Uterus (tissue), 3 donors: ENCODE measurements at regions not wholly inside any gene's neighbourhood (a gene's known extent, or its start where the extent isn't known, plus 50 kb on each side); places are given as distances from the start of the nearest gene placed in this dataset.

Experiments
- DNase-seq, 2 donors: peaks; one replicate each; pipeline ENCODE4 v3.0.0-alpha.2; 2019 to 2020
- H3K27ac ChIP-seq, 2 donors: fragments of 200-600 bp; sonication (generic); 1 replicate in 1 of 2; 2 replicates in 1 of 2; pipeline ENCODE4 v1.5.1; 2016 to 2018
- H3K27me3 ChIP-seq, 2 donors: fragments of 200-600 bp; sonication (generic); one replicate each; pipeline ENCODE4 v1.5.1; 2018 to 2019; ENCODE audit warnings: control low read depth in 1 of 2
- H3K36me3 ChIP-seq, 2 donors: fragments of 200-600 bp; sonication (generic); one replicate each; pipeline ENCODE4 v1.5.1; 2019; ENCODE audit warnings: control low read depth in 1 of 2
- H3K4me1 ChIP-seq, 2 donors: fragments of 200-600 bp; sonication (generic); one replicate each; pipeline ENCODE4 v1.5.1; 2018 to 2019; ENCODE audit warnings: control low read depth in 1 of 2
- H3K4me3 ChIP-seq, 2 donors: fragments of 200-600 bp; sonication (generic); 1 replicate in 1 of 2; 2 replicates in 1 of 2; pipeline ENCODE4 v1.5.1; 2018 to 2019; ENCODE audit warnings: mild to moderate bottlenecking in 1 of 2
- H3K9me3 ChIP-seq, 2 donors: fragments of 200-600 bp; sonication (generic); one replicate each; pipeline ENCODE4 v1.5.1; 2019; ENCODE audit warnings: control low read depth in 1 of 2
- POLR2A ChIP-seq, 2 donors: fragments of 450-650 bp; IDR thresholded peaks; one replicate each; pipeline ENCODE4 v1.6.1; 2016; ENCODE audit warnings: antibody characterized with exemption in 2 of 2, mild to moderate bottlenecking in 1 of 2, moderate library complexity in 1 of 2
- intact Hi-C: fragments of 100-400 bp; cut with DNase I; formaldehyde crosslinking; loops from one replicate; pipeline ENCODE4 v1.15.1; 2023; ENCODE audit warnings: low total_unique reads
- TF ChIP-seq, protein P1 (sequence below), 4 experiments: fragments of 200-600 bp in 2 of 4; fragments of 450-650 bp in 2 of 4; sonication (generic) in 2 of 4; IDR thresholded peaks; one replicate each; pipeline ENCODE4 v1.5.1; 2016 to 2019; ENCODE audit warnings: antibody characterized with exemption in 4 of 4, mild to moderate bottlenecking in 2 of 4, moderate library complexity in 1 of 4
- donor health status: DM: yes; HTN: yes; CAD: no.

DNA sequence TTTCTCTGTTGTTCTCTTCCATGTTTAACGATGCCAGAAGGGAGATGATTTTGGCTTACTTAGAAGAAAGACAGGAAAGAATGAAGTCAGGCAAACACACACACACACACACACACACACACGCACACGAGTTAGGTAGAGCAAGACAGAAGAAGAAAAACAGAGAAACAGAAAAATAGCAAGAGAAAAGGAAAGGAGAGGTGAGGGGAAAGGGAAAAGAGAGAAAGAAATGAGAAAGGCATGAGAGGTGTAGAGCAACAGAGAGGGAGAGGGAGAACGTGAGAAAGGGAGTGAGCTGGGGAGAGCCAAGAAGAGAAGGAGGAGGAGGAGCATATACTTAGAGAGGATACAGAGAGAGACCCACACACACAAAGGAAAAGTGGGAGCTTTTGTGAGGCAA lies 385.3 kb downstream of the DOK5 start:
- Histone ChIP-seq H3K27ac (no peak overlapping the region), H3K4me1 (no peaks in the 10 kb centered on the region), H3K36me3 (no peaks in the 10 kb centered on the region), H3K4me3 (no peak overlapping the region), H3K27me3 (no peaks in the 10 kb centered on the region), H3K9me3 (no peaks in the 10 kb centered on the region)
- TF ChIP-seq, protein P1, sequence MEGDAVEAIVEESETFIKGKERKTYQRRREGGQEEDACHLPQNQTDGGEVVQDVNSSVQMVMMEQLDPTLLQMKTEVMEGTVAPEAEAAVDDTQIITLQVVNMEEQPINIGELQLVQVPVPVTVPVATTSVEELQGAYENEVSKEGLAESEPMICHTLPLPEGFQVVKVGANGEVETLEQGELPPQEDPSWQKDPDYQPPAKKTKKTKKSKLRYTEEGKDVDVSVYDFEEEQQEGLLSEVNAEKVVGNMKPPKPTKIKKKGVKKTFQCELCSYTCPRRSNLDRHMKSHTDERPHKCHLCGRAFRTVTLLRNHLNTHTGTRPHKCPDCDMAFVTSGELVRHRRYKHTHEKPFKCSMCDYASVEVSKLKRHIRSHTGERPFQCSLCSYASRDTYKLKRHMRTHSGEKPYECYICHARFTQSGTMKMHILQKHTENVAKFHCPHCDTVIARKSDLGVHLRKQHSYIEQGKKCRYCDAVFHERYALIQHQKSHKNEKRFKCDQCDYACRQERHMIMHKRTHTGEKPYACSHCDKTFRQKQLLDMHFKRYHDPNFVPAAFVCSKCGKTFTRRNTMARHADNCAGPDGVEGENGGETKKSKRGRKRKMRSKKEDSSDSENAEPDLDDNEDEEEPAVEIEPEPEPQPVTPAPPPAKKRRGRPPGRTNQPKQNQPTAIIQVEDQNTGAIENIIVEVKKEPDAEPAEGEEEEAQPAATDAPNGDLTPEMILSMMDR (IDR thresholded peaks at IDR 0.05) = no peak
- TF ChIP-seq POLR2A (IDR thresholded peaks at IDR 0.05) = no peak
- DNase-seq = no peak
- intact Hi-C loops = no loop called here

DNA sequence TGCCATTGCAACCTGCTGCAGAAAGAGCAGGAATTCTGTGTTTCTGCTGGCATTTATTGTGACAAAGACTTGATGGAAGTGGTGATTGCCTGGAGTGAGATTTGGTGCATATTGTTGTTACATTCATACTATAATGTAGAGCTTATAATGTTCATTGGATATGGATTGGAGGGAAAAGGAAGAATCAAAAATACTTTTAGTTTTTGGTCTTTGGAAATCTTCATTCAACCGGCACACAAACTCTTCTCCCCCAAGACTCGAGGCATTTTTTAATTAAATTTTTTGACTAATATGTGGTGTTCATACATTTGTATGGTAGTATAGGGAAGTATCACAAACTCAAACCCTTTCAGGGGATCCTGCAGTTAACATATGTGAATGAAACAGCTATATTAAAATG lies 380.8 kb downstream of the DOK5 start:
- Histone ChIP-seq H3K27ac (no peak overlapping the region), H3K27me3 (no peaks in the 10 kb centered on the region), H3K9me3 (no peaks in the 10 kb centered on the region), H3K4me3 (no peak overlapping the region), H3K36me3 (no peaks in the 10 kb centered on the region), H3K4me1 (no peaks in the 10 kb centered on the region)
- TF ChIP-seq, protein P1 (IDR thresholded peaks at IDR 0.05) = no peak
- no peak for TF ChIP-seq POLR2A (IDR thresholded peaks at IDR 0.05)
- DNase-seq = no peak
- intact Hi-C loops = no loop called here

DNA sequence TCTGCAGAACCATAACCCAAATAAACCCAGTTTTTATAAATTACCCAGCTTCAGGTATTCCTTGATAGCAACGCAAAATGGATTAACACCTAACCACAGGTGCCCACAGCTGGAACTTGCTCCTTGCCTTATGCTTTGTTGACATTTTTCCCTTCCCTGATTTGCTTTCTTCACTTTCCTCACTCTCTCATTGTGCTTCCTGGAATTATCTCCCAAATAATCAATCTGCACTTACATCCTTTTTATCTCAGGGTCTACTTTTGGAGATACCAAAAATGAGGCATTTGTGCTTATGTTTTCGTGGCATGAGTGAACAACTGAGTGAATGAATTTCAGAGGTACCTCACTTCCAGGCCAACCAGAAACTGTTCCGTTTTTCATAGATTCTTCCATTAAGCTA lies 374.3 kb downstream of the DOK5 start:
- no peak for TF ChIP-seq POLR2A (IDR thresholded peaks at IDR 0.05)
- TF ChIP-seq, protein P1 (IDR thresholded peaks at IDR 0.05) = no peak
- H3K9me3 ChIP-seq = no peaks in the 10 kb centered on the region
- no peak overlapping the region for H3K27ac ChIP-seq
- no peak overlapping the region for H3K4me3 ChIP-seq
- H3K4me1 ChIP-seq = no peaks in the 10 kb centered on the region
- intact Hi-C loops = no loop called here
- no peaks in the 10 kb centered on the region for H3K27me3 ChIP-seq
- no peaks in the 10 kb centered on the region for H3K36me3 ChIP-seq
- DNase-seq = no peak

DNA sequence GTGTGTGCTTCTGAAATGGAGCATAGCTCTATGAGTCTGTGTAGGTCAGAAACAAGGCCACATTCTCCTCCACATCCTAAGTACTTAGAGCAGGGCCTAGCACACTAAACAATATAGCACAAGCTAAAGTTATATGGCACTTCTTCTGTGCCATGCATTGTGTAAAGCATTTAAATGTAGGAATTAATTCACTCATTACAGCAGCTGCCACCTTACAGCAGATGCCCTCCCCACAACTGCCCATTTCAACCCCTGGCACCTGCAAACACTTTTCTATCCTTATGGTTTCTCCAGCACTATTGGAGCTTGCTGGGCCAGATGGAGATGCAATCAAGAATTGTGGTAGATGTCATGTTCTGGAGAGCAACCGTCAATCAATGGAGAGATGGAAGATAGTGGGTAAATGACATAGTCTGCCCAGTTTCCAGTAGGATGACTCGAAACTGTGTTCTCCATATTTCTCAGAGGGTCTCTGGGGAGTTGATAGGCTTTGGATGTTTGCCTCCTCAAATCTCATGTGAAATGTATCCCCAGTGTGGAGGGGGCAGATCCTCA lies 373.7 kb downstream of the DOK5 start:
- H3K4me3 ChIP-seq = no peak overlapping the region
- no peaks in the 10 kb centered on the region for H3K4me1 ChIP-seq
- no peak for DNase-seq
- intact Hi-C loops = no loop called here
- no peak for TF ChIP-seq POLR2A (IDR thresholded peaks at IDR 0.05)
- TF ChIP-seq, protein P1 (IDR thresholded peaks at IDR 0.05) = no peak
- H3K9me3 ChIP-seq = no peaks in the 10 kb centered on the region
- H3K36me3 ChIP-seq = no peaks in the 10 kb centered on the region
- no peak overlapping the region for H3K27ac ChIP-seq
- H3K27me3 ChIP-seq = no peaks in the 10 kb centered on the region

DNA sequence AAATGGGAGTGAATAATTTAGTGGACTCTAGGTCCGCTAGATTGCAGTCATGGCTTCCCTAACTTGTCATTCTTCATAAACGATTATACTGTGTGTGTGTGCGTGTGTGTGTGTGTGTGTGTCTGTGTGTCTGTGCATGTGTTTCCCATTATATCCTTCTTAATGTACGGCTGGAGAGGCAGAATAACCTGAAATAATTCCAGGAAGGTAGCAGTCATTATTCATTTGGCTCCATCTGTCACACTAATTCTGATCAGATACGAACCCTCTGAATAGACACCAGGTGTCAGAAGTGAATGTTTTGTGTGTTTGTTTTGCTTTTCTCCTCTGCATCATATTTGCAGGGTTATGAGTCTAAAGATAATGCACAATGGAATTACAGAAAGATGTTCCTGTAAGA lies 372.9 kb downstream of the DOK5 start:
- intact Hi-C loops = no loop called here
- H3K4me1 ChIP-seq = no peaks in the 10 kb centered on the region
- DNase-seq = no peak
- no peaks in the 10 kb centered on the region for H3K36me3 ChIP-seq
- TF ChIP-seq POLR2A (IDR thresholded peaks at IDR 0.05) = no peak
- TF ChIP-seq, protein P1 (IDR thresholded peaks at IDR 0.05) = no peak
- no peaks in the 10 kb centered on the region for H3K9me3 ChIP-seq
- H3K4me3 ChIP-seq = no peak overlapping the region
- no peak overlapping the region for H3K27ac ChIP-seq
- H3K27me3 ChIP-seq = no peaks in the 10 kb centered on the region
